ENCODE measurements at regions not wholly inside any gene's neighbourhood (a gene's known extent, or its start where the extent isn't known, plus 50 kb on each side); places are given as distances from the start of the nearest gene placed in this dataset.

GRCh38 chr1:196148367-196148970 lies 459.8 kb downstream of the KCNT2 start:
- TF ChIP-seq REST (IDR thresholded peaks at IDR 0.05; ENCODE audit: insufficient read depth in 1 of 2, low read depth in 2 of 2, low read length in 2 of 2) (no peak), SIN3A (IDR thresholded peaks at IDR 0.05; ENCODE audit: borderline replicate concordance, insufficient read depth, low read length) (no peak), POLR2AphosphoS5 (IDR thresholded peaks at IDR 0.05; ENCODE audit: low read depth, low read length) (no peak), TAF1 (IDR thresholded peaks at IDR 0.05; ENCODE audit: borderline replicate concordance, insufficient read depth, low read length) (no peak), FOXP2 (optimal IDR thresholded peaks at IDR 0.05; ENCODE audit: borderline replicate concordance, extremely low read depth, extremely low read length, insufficient read depth) (no peak)

GRCh38 chr1:196147530-196147929 lies 460.7 kb downstream of the KCNT2 start:
- no peak for TF ChIP-seq POLR2AphosphoS5 (IDR thresholded peaks at IDR 0.05; ENCODE audit: low read depth, low read length)
- no peak for TF ChIP-seq FOXP2 (optimal IDR thresholded peaks at IDR 0.05; ENCODE audit: borderline replicate concordance, extremely low read depth, extremely low read length, insufficient read depth)
- TF ChIP-seq TAF1 (IDR thresholded peaks at IDR 0.05; ENCODE audit: borderline replicate concordance, insufficient read depth, low read length), result no peak
- no peak for TF ChIP-seq REST (IDR thresholded peaks at IDR 0.05; ENCODE audit: insufficient read depth in 1 of 2, low read depth in 2 of 2, low read length in 2 of 2)
- TF ChIP-seq SIN3A (IDR thresholded peaks at IDR 0.05; ENCODE audit: borderline replicate concordance, insufficient read depth, low read length), result no peak

- TF ChIP-seq TAF1 (IDR thresholded peaks at IDR 0.05; ENCODE audit: borderline replicate concordance, insufficient read depth, low read length) (no peak), FOXP2 (optimal IDR thresholded peaks at IDR 0.05; ENCODE audit: borderline replicate concordance, extremely low read depth, extremely low read length, insufficient read depth) (no peak), REST (IDR thresholded peaks at IDR 0.05; ENCODE audit: insufficient read depth in 1 of 2, low read depth in 2 of 2, low read length in 2 of 2) (no peak), POLR2AphosphoS5 (IDR thresholded peaks at IDR 0.05; ENCODE audit: low read depth, low read length) (no peak), SIN3A (IDR thresholded peaks at IDR 0.05; ENCODE audit: borderline replicate concordance, insufficient read depth, low read length) (no peak)
These were observed 463.7 kb downstream of the KCNT2 start for GRCh38 chr1:196144588-196144987.

- TF ChIP-seq REST (IDR thresholded peaks at IDR 0.05; ENCODE audit: insufficient read depth in 1 of 2, low read depth in 2 of 2, low read length in 2 of 2), result no peak
- no peak for TF ChIP-seq TAF1 (IDR thresholded peaks at IDR 0.05; ENCODE audit: borderline replicate concordance, insufficient read depth, low read length)
- TF ChIP-seq SIN3A (IDR thresholded peaks at IDR 0.05; ENCODE audit: borderline replicate concordance, insufficient read depth, low read length), result no peak
- no peak for TF ChIP-seq POLR2AphosphoS5 (IDR thresholded peaks at IDR 0.05; ENCODE audit: low read depth, low read length)
- no peak for TF ChIP-seq FOXP2 (optimal IDR thresholded peaks at IDR 0.05; ENCODE audit: borderline replicate concordance, extremely low read depth, extremely low read length, insufficient read depth)
These were observed 464.5 kb downstream of the KCNT2 start for GRCh38 chr1:196143602-196144342.
